Keratinocyte (primary cell): ENCODE measurements at regions not wholly inside any gene's neighbourhood (a gene's known extent, or its start where the extent isn't known, plus 50 kb on each side); places are given as distances from the start of the nearest gene placed in this dataset.

Experiments used
- DNase-seq: peaks from one replicate; pipeline ENCODE4 v3.0.0-alpha.2; 2011; ENCODE audit warnings: low read depth, missing footprints, low spot score
- FAIRE-seq: peaks from 2 replicates; lab custom pipeline; 2011; peaks lifted over from hg19 to GRCh38; lab: Jason Lieb, UNC
- H2AFZ ChIP-seq: 2 replicates; pipeline ENCODE4 v1.6.0; 2012; ENCODE audit warnings: low read length, control low read depth, inconsistent platforms; ENCODE audit not compliant: control insufficient read depth
- H3K27ac ChIP-seq: 2 replicates; pipeline ENCODE4 v1.5.1; 2011; ENCODE audit warnings: low read length; ENCODE audit not compliant: control insufficient read depth, insufficient read depth
- H3K27me3 ChIP-seq: 3 replicates; pipeline ENCODE4 v1.6.0; 2011; ENCODE audit warnings: low read length; ENCODE audit not compliant: control insufficient read depth, insufficient read depth; ENCODE audit errors: extremely low read depth
- H3K36me3 ChIP-seq, 2 experiments: 2 replicates in 1 of 2; 3 replicates in 1 of 2; pipeline ENCODE4 v1.5.1; 2011; ENCODE audit warnings: low read length in 2 of 2, mild to moderate bottlenecking in 1 of 2; ENCODE audit not compliant: control insufficient read depth in 2 of 2, insufficient read depth in 2 of 2; ENCODE audit errors: extremely low read depth in 1 of 2
- H3K4me1 ChIP-seq: 3 replicates; pipeline ENCODE4 v1.5.1; 2011; ENCODE audit warnings: low read length; ENCODE audit not compliant: control insufficient read depth, insufficient read depth; ENCODE audit errors: extremely low read depth
- H3K4me2 ChIP-seq: 3 replicates; pipeline ENCODE4 v1.6.0; 2011; ENCODE audit warnings: low read depth, low read length; ENCODE audit not compliant: control insufficient read depth, insufficient read depth; ENCODE audit errors: extremely low read depth
- H3K4me3 ChIP-seq, 3 experiments: fragments of 200-600 bp in 1 of 3; sonication (generic) in 1 of 3; 2 replicates in 2 of 3; 3 replicates in 1 of 3; pipeline ENCODE4 v1.5.1; 2011 to 2016; ENCODE audit warnings: low read length in 3 of 3, mild to moderate bottlenecking in 3 of 3, control low read depth in 2 of 3, inconsistent platforms in 1 of 3, low read depth in 1 of 3, mixed read lengths in 1 of 3, mixed run types in 1 of 3, moderate library complexity in 1 of 3; ENCODE audit not compliant: control insufficient read depth in 2 of 3, insufficient read depth in 2 of 3; ENCODE audit errors: extremely low read depth in 1 of 3
- H3K79me2 ChIP-seq: 2 replicates; pipeline ENCODE4 v1.6.0; 2012; ENCODE audit warnings: low read length; ENCODE audit not compliant: control insufficient read depth, insufficient read depth
- H3K9ac ChIP-seq: 3 replicates; pipeline ENCODE4 v1.6.0; 2011; ENCODE audit warnings: low read length; ENCODE audit not compliant: control insufficient read depth, insufficient read depth; ENCODE audit errors: extremely low read depth
- H3K9me1 ChIP-seq: 3 replicates; pipeline ENCODE4 v1.6.0; 2011; ENCODE audit warnings: low read length; ENCODE audit not compliant: control insufficient read depth, insufficient read depth; ENCODE audit errors: extremely low read depth
- H3K9me3 ChIP-seq: 2 replicates; pipeline ENCODE4 v1.5.1; 2012; ENCODE audit warnings: low read depth, low read length; ENCODE audit not compliant: control insufficient read depth
- H4K20me1 ChIP-seq: 3 replicates; pipeline ENCODE4 v1.6.0; 2011; ENCODE audit warnings: low read length; ENCODE audit not compliant: control insufficient read depth, insufficient read depth; ENCODE audit errors: extremely low read depth
- EZH2 ChIP-seq: IDR thresholded peaks from one replicate; pipeline ENCODE4 v1.6.1; 2012; ENCODE audit warnings: inconsistent platforms, mild to moderate bottlenecking, low read length, moderate library complexity
- dilution Hi-C: fragments of 300-500 bp; cut with MboI; formaldehyde crosslinking; loops from one replicate; pipeline ENCODE4 v1.7.0; 2020; ENCODE audit warnings: low sequenced_read_pairs; ENCODE audit not compliant: extremely low pct_ligation_motif_present
- TF ChIP-seq, protein P1 (sequence below), 3 experiments: IDR thresholded peaks in 1 of 3; conservative IDR thresholded peaks in 1 of 3; optimal IDR thresholded peaks in 1 of 3; 2 replicates in 2 of 3; 3 replicates in 1 of 3; pipeline versions ENCODE3 to v1.5.1; 2011; ENCODE audit warnings: low read length in 3 of 3, mild to moderate bottlenecking in 3 of 3, moderate library complexity in 2 of 3, control low read depth in 1 of 3, inconsistent platforms in 1 of 3; ENCODE audit not compliant: insufficient read depth in 2 of 3; ENCODE audit errors: extremely low read depth in 1 of 3

DNA sequence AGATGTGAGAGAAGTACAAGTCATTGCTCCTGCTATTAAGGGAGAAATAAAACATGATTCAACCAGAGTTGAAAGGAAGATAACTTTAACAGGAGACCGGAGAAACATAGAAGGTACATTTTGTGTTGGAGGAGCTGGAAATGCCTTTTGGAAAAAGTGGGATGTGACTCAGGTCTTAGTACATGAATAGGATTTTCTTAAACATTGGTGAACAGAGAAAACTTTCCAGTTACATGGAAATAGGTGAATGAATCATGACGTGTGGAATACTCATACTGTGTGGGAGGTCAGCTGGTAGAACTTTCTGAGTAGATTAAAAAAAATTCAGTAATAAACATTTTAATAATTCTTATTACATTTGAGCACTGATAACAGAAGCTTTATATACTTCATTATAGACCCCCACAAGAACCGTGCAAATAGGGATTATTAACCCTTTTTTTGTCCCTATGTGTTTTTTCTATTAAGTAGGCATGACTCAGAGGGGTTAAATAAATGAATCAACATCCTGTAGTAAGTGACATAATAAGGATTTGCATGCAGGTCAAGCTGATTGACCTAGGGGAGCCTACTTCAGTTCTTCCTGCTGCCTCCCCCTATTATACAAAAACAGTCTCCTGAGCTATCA is 710.5 kb downstream of the NOVA1 start:
- H3K9me1 ChIP-seq = no peaks in the 10 kb centered on the region

DNA sequence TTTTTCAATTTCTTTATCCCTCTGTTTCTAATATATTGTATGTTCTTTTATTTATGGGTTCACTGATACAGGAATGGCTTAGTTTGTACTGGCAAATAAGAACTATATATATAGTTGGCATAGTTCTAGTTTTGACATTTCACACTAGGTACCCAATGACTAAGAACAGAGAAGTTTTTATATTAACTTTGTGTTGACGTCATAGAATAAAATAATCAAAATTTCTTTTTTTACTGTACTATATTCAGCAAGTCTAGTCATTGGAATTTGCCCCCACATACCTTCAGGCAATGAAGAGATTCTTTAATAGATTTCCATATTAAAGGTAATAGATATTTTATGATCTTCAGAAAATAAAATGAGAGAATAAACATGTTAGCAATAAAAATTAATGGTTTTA is 713.2 kb downstream of the NOVA1 start:
- Histone ChIP-seq H3K4me2 (no peak overlapping the region), H3K9ac (no peak overlapping the region), H3K9me1 (no peaks in the 10 kb centered on the region), H3K36me3 (no peaks in the 10 kb centered on the region), H3K27me3 (no peaks in the 10 kb centered on the region), H2AFZ (no peak overlapping the region), H3K27ac (no peak overlapping the region), H3K79me2 (no peaks in the 10 kb centered on the region), H3K4me3 (no peak overlapping the region), H3K9me3 (no peaks in the 10 kb centered on the region), H4K20me1 (no peaks in the 10 kb centered on the region), H3K4me1 (no peaks in the 10 kb centered on the region)
- no peak for TF ChIP-seq EZH2
- no peak for DNase-seq
- FAIRE-seq = no peak
- dilution Hi-C loops = no loop called here

More for the DNA sequence above, 710.5 kb downstream of the NOVA1 start:
- Histone ChIP-seq H3K4me2 (no peak overlapping the region), H3K4me1 (no peaks in the 10 kb centered on the region), H3K27ac (no peak overlapping the region), H3K79me2 (no peaks in the 10 kb centered on the region), H4K20me1 (no peaks in the 10 kb centered on the region), H3K9me3 (no peaks in the 10 kb centered on the region), H3K9ac (no peak overlapping the region), H3K27me3 (no peaks in the 10 kb centered on the region), H2AFZ (no peak overlapping the region), H3K36me3 (no peaks in the 10 kb centered on the region), H3K4me3 (no peak overlapping the region)
- DNase-seq = no peak
- TF ChIP-seq EZH2 = no peak
- TF ChIP-seq, protein P1, sequence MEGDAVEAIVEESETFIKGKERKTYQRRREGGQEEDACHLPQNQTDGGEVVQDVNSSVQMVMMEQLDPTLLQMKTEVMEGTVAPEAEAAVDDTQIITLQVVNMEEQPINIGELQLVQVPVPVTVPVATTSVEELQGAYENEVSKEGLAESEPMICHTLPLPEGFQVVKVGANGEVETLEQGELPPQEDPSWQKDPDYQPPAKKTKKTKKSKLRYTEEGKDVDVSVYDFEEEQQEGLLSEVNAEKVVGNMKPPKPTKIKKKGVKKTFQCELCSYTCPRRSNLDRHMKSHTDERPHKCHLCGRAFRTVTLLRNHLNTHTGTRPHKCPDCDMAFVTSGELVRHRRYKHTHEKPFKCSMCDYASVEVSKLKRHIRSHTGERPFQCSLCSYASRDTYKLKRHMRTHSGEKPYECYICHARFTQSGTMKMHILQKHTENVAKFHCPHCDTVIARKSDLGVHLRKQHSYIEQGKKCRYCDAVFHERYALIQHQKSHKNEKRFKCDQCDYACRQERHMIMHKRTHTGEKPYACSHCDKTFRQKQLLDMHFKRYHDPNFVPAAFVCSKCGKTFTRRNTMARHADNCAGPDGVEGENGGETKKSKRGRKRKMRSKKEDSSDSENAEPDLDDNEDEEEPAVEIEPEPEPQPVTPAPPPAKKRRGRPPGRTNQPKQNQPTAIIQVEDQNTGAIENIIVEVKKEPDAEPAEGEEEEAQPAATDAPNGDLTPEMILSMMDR (optimal IDR thresholded peaks at IDR 0.05 in 1 of 3, IDR thresholded peaks at IDR 0.05 in 1 of 3, conservative IDR thresholded peaks at IDR 0.05 in 1 of 3; ENCODE audit: extremely low read depth in 1 of 3, insufficient read depth in 2 of 3, low read length in 3 of 3) = no peak
- dilution Hi-C loops = no loop called here
- no peak for FAIRE-seq

DNA sequence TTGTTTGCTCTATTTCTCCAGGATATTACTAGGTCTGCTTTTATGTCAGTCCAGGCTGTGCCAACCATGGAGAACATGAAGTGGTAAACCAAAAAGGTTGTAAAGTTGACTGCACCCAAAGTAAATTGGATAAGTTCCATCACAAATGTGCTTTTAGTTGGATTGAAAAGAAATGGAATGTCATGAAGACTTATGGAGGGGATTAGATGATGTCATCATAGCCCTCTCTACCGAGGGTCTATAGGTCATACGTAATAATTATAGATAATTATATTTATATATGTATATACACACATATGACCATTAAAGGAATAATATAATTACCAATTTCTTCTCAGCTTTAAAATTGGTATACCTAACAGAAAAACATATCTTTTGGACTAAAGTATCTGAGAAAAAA is 714.9 kb downstream of the NOVA1 start:
- Histone ChIP-seq H4K20me1 (no peaks in the 10 kb centered on the region), H3K36me3 (no peaks in the 10 kb centered on the region), H3K27me3 (no peaks in the 10 kb centered on the region), H3K9me3 (no peaks in the 10 kb centered on the region), H3K4me3 (no peak overlapping the region), H3K9ac (no peak overlapping the region), H3K79me2 (no peaks in the 10 kb centered on the region), H3K4me1 (no peaks in the 10 kb centered on the region), H3K27ac (no peak overlapping the region), H3K9me1 (no peaks in the 10 kb centered on the region), H3K4me2 (no peak overlapping the region), H2AFZ (no peak overlapping the region)
- dilution Hi-C loops = no loop called here
- TF ChIP-seq, protein P1 (optimal IDR thresholded peaks at IDR 0.05 in 1 of 3, IDR thresholded peaks at IDR 0.05 in 1 of 3, conservative IDR thresholded peaks at IDR 0.05 in 1 of 3; ENCODE audit: extremely low read depth in 1 of 3, insufficient read depth in 2 of 3, low read length in 3 of 3) = no peak
- no peak for TF ChIP-seq EZH2
- DNase-seq = no peak
- FAIRE-seq = no peak
